8988T (cell line): ENCODE measurements at regions not wholly inside any gene's neighbourhood (a gene's known extent, or its start where the extent isn't known, plus 50 kb on each side); places are given as distances from the start of the nearest gene placed in this dataset.

Experiments
- DNase-seq: peaks from one replicate; pipeline ENCODE4 v3.0.0; 2011

DNA sequence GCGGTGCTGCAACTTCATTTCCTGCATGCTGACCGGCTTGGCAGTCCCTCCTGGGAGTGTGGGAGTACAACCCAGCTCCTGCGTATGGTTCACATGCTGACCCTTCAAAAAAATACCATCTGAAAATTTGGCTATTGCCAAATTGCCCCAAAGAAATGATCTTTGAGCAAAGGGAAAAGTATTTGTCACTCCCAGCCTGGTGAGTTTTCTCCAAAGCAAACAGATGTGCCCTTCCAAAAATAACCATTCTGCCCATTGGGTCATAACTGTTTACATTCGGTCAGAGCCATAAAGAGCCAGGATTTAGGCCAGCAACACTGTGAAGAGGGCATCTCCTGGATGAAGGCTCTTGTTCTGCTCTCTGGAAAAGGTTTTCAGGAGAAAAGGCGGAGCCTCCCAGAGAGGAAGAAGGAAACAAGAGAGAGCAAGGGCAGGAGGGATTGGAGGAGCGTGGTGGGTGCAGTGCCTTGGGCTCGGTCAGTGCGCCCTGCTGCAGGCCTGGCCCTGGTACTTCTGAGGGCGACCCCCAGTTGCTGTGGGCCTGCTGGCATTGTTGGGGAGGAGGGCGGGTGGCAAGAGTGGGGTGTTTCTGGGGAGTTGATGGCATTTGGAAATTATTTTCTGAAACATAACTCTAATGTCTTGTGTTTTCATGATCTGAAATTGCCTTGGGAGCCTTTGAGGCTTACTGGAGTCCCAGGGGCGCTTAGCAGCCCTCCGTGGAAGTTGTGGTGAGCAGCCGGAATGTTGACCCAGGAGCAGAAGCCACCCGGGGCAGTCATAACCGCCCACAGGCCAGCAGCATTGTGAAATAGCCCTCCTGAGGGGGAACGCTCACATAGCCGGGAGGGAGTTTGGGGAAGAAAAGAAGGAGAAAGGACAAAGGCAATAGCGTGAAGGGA, 248.4 kb downstream of the MYLK4 start:
- DNase-seq = no peak

DNA sequence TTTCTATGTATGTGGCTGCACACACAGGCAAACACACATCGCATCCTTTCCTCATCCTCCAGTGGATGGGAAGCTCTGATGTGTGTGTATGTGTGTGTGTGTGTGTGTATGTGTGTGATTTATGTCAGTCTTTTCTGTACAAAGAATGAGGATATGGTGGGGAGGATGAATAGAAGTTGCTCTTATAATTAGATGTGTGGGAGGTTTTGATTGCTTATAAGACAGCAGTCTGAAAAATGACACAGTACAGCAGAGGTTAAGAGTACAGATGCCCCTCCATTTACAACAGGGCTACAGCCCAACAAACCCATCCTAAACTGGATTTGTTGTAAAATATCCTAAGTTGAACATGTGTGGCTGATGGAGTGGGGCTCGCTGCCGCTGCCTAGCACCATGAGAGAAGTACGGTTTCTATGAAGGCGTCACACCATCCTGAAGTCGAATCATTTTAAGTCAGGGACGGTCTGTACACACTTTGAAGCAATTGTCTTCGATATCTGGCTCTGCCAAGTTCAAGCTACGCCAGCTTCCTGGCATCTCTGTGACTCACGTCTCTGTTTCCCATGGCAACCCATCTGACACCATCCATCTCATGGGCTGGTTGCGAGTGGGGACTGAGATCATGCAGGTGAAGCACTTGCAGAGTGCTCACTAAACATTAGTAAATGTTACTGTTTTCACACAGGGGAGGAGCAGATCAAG, 252.6 kb downstream of the MYLK4 start:
- DNase-seq = no peak

GRCh38 chr6:2496291-2496690, 250.9 kb upstream of the GMDS start:
- no peak for DNase-seq

- DNase-seq = no peak
Observed at GRCh38 chr6:2492686-2493523, 247.5 kb upstream of the GMDS start.

DNA sequence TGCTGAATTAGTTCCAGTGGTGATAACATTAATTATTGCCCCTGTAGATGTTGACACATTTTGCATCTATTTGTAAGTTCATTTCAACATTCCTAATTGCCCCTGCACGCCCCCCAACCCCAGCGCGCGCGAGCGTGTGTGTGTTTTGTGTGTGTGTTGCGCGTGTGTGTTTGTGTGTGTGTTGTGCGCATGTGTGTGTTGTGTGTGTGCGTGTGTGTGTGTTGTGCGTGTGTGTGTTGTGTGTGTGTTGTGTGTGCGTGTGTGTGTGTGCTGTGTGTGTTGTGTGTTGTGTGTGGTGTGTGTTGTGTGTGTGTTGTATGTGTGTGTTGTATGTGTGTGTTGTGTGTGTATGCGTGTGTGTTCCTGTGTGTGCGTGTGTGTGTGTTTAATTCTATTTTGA, 245.7 kb upstream of the GMDS start:
- DNase-seq = no peak

- DNase-seq = no peak
Observed at GRCh38 chr6:2488578-2488977, 243.2 kb upstream of the GMDS start.

- DNase-seq = no peak
Observed at GRCh38 chr6:2485116-2485515, 239.7 kb upstream of the GMDS start.

- DNase-seq = no peak
Observed at GRCh38 chr6:2482773-2483172, 237.4 kb upstream of the GMDS start.

DNA sequence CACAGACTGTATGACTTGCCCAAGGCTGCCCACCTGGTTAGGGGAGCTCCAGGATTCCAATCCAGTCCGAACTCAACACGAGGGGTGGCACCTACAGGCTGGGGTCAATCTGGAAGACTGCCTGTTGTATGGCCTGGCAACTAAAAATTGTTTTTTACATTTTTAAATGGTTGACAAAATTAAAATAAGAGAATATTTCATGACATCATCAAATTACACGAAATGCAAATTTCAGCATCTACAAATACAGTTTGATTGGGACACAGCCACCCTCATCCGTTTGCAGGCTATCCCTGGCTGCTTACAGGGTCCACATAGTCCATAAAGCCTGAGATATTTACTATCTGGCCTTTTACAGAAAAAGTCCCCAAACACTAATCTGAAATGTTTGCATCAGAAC, 235.9 kb upstream of the GMDS start:
- DNase-seq = no peak

- DNase-seq = no peak
Observed at GRCh38 chr6:2480267-2480966, 235.0 kb upstream of the GMDS start.

DNA sequence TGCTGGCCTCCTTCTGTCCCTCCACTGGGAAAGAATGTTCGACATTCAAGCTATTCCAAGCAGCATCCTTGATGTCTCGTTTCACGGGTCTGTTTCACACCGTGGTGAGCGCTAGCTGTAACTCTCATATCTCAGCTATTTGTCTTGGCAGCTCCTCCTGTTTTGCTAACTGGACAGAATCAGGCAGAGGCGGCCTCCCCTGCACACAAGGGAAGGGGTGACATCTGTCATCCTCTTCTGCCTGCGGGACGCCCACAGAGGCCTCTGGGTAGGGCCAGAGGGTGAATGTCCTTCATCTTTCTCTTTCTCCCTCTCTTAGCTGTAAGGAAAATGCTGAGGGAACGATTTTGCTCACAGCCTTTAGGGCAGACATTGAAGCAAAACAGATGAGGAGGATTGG, 232.8 kb upstream of the GMDS start:
- no peak for DNase-seq

DNA sequence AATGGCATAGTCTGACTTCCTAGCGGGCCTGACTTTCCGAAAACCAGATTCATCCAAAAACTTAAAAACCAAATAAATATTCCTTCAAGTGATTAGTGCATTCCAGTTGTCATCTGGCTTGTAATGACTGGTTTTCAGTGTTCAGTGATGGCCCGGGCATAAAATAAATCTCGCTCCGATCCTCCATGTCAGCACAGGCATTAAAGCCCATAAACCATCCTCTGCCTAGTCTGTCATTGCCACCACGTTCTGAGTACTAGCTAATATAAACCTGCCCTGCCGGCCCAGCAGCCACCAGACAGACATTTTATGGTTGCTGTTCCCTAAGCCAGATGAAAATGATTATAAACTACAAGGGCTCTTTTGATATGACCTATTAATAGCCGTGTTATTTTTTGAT, 232.3 kb upstream of the GMDS start:
- DNase-seq = no peak

- no peak for DNase-seq
Observed at GRCh38 chr6:2477250-2477649, 231.8 kb upstream of the GMDS start.

- no peak for DNase-seq
Observed at GRCh38 chr6:2476376-2476775, 231.0 kb upstream of the GMDS start.

- DNase-seq = no peak
Observed at GRCh38 chr6:2471472-2471871, 226.1 kb upstream of the GMDS start.

DNA sequence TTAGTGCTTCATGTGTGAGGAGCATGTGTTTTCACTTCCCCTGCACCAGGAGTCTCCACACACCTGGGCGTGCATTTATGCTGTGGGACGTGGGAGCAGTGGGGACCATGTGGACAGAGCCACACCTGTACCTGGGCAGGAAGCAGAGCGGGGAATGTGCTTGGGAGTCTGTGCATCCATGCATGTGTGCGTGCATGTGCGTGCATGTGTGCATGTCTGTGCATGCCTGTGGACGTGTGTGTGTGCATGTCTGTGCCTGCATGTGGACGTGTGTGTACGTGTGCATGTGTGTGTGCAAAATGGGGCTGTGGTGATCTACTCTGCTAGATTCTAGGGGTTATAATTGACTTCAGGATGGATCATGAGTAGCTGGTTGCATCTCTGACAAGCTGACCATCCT, 224.0 kb upstream of the GMDS start:
- DNase-seq = no peak

DNA sequence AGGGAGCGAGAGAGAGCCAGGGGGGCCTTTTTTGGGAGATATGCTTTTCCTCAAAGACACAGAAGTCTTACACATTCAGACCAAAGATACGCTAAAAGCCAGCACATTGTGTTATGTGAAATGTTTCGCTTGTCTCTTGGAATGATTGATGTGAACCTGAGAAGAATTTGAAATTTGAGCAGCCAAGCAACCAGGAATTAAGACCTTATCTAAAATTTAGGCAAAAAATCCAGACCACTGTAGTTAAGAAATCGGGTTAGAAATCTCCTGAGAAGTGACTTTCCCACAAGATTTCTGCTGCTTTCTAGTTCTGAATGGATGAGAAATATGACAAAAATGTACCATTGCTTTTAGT, 223.2 kb upstream of the GMDS start:
- no peak for DNase-seq

DNA sequence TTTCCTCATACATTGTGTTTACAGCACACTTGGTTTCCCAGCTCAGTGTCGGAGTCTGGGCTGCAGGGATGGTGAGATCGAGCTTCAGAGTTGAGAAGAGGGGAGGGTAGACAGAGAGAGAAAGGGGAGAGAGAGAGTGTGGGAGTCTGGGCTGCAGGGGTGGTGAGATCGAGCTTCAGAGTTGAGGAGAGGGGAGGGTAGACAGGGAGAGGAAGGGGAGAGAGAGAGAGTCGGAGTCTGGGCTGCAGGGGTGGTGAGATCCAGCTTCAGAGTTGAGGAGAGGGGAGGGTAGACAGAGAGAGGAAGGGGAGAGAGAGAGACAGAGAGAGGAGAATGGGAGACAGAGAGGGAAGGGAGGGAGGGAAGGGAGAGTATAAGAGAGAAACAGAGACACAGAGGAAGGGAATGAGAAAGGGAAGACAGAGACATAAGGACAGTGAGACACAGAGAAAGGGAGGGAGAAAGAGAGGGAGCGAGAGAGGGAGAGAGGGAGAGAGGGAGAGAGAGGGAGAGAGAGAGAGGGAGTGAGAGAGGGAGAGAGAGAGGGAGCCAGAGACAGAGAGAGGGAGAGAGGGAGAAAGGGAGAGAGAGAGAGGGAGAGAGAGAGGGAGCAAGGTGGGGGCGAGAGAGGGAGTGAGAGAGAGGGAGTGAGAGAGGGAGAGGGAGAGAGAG, 222.7 kb upstream of the GMDS start:
- no peak for DNase-seq

DNA sequence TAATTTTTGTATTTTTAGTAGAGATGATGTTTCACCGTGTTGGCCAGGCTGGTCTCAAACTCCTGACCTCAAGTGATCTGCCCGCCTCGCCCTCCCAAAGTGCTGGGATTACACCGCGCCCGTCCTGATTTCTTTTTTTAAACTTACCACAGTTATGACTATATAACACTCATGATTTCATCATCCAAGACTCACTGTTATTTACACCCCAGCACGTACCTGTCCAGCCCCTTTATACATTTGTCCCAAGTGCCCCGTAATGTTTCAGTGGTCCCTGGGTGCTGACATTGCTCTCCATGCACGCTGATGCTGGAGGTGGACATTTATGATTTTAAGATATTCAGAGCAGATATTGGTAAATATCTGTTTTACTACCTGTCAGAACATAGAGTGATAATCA, 219.9 kb upstream of the GMDS start:
- no peak for DNase-seq

DNA sequence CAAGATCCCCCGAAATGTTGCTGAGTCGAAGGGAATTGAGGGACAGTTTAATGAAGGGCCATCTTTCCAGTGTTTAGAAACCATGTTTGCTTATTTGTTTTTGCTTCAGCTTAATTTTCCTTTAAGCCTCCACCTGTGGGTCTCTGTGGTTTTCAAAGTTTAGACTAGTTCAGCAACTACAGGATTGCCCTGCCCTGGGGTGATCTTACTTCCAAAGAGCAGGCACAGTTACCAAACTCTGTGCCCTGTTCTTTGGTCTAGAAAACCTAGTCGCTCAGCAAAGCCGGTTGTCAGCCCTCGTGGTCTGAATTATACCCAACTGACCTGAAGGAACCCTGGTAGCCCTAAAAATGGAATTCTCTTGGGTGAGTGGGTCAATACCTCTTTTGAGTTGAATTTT, 219.2 kb upstream of the GMDS start:
- no peak for DNase-seq

- no peak for DNase-seq
Observed at GRCh38 chr6:2462831-2463230, 217.4 kb upstream of the GMDS start.

DNA sequence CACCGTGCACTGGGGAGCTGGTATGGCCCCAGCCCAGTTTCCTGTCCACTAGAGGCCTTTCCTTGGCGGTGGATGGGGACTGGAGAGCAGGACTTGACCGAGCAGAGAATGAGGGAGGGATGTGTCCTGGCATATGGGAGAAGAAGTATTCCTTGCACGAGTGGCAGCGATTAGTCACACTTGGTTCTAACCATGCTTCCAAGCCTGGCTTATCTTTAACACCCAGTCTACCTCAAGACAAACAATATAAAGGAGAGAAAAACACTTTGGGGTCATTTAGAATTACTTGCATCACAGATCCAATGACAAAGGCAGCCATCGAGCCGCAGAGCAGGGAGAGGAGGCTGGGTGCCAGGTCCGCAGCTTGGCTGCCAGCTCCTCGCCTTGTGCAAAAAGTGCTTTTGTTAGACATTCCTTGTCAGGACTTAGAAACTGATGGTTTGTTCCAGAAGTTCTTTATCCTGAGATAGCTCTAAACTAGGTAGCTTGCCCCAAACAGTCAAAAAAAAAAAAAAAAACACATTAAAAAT, 214.9 kb upstream of the GMDS start:
- no peak for DNase-seq
